H1 (cell line): ENCODE measurements at regions not wholly inside any gene's neighbourhood (a gene's known extent, or its start where the extent isn't known, plus 50 kb on each side); places are given as distances from the start of the nearest gene placed in this dataset.

ENCODE experiments used
- CHD7 ChIP-seq: fragments of 300-600 bp; sonication (generic); IDR thresholded peaks from 2 replicates; pipeline ENCODE4 v1.7.1; 2012; ENCODE audit warnings: low read length, moderate library complexity, mild to moderate bottlenecking, inconsistent platforms; ENCODE audit not compliant: insufficient replicate concordance
- CTBP2 ChIP-seq: IDR thresholded peaks from 2 replicates; pipeline ENCODE4 v1.7.0; 2011; ENCODE audit warnings: borderline replicate concordance, mild to moderate bottlenecking, moderate library complexity, mixed read lengths, low read length; ENCODE audit not compliant: insufficient read depth, insufficient read length
- GTF2F1 ChIP-seq: IDR thresholded peaks from 2 replicates; pipeline ENCODE4 v1.6.1; 2012; ENCODE audit warnings: low read depth, low read length, improper control_type of control experiment, borderline replicate concordance
- JUND ChIP-seq: IDR thresholded peaks from 2 replicates; pipeline ENCODE4 v1.6.1; 2011; ENCODE audit warnings: mild to moderate bottlenecking, improper control_type of control experiment, low read length
- KDM4A ChIP-seq: IDR thresholded peaks from one replicate; pipeline ENCODE4 v1.7.1; 2012; ENCODE audit warnings: low read depth, mild to moderate bottlenecking, moderate library complexity, low read length, inconsistent platforms; ENCODE audit not compliant: severe bottlenecking
- POU5F1 ChIP-seq: IDR thresholded peaks from 2 replicates; pipeline ENCODE4 v1.6.1; 2011; ENCODE audit warnings: low read depth, mild to moderate bottlenecking, low read length, moderate library complexity
- RFX5 ChIP-seq: IDR thresholded peaks from 2 replicates; pipeline ENCODE4 v1.6.1; 2011; ENCODE audit warnings: low read depth, low read length, improper control_type of control experiment, borderline replicate concordance
- SP2 ChIP-seq: IDR thresholded peaks from 2 replicates; pipeline ENCODE4 v1.6.1; 2012; ENCODE audit warnings: mild to moderate bottlenecking, low read length, inconsistent platforms

- TF ChIP-seq CHD7 (no peak), POU5F1 (no peak), JUND (no peak), RFX5 (no peak), KDM4A (no peak), SP2 (no peak), CTBP2 (no peak), GTF2F1 (no peak)
These were observed 1470.7 kb upstream of the PRMT6 start (continued) for GRCh38 chr1:105585791-105586190.
